NB4 (cell line): ENCODE measurements at regions not wholly inside any gene's neighbourhood (a gene's known extent, or its start where the extent isn't known, plus 50 kb on each side); places are given as distances from the start of the nearest gene placed in this dataset.
"Not testable (repeated sequence)": the region's sequence is repeated elsewhere in the genome, so short reads cannot be mapped to it uniquely, and the experiment has no call there.

ENCODE experiments used
- CTCF ChIP-seq: IDR thresholded peaks from one replicate; pipeline ENCODE4 v1.5.1; 2012; ENCODE audit warnings: low read depth, low read length
- POLR2A ChIP-seq: IDR thresholded peaks from 2 replicates; pipeline ENCODE4 v1.6.1; 2011; ENCODE audit warnings: mild to moderate bottlenecking; ENCODE audit not compliant: insufficient read length; ENCODE audit errors: extremely low read depth

DNA sequence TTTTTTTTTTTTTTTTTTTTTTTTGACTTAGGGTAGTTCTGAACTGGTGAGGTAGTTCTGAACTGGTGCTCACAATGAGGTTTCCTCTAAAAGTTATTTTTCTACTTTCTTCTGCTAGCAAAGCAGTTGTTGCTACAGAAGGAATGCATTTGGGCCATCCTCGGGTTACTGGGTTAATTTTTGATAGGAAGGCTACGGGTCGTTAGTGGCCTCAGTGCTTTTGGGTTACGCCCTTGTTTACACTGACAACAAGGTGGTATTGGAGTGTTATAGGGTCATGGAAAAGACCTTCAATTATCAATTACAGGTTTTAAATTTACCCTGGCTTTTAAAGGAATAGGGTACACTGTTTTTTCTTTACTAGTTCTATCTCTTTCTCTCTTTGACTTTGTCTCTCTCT, 1183.7 kb upstream of the CDH2 start:
- TF ChIP-seq POLR2A, CTCF: not testable (repeated sequence)
